Left lung (tissue), 4 donors: ENCODE measurements at regions not wholly inside any gene's neighbourhood (a gene's known extent, or its start where the extent isn't known, plus 50 kb on each side); places are given as distances from the start of the nearest gene placed in this dataset.

Experiments used
- ATAC-seq: fragments of 200-7000 bp; cut with Tn5 transposase; one replicate; pipeline ENCODE4 v1.9.1; 2020; ENCODE audit warnings: moderate library complexity
- DNase-seq, 4 donors: peaks; one replicate each; pipeline ENCODE4 v3.0.0-alpha.2; 2013 to 2020
- H3K27ac ChIP-seq, 2 donors: fragments of 200-600 bp; sonication (generic) in 1 of 2; one replicate each; pipeline versions ENCODE4 v1.5.0 to v1.8.0; 2020 to 2021
- H3K27me3 ChIP-seq, 2 donors: fragments of 200-600 bp; sonication (generic) in 1 of 2; one replicate each; pipeline versions ENCODE4 v1.5.0 to v1.8.0; 2020 to 2021
- H3K36me3 ChIP-seq, 2 donors: fragments of 200-600 bp; sonication (generic) in 1 of 2; one replicate each; pipeline versions ENCODE4 v1.5.0 to v1.8.0; 2020 to 2021
- H3K4me1 ChIP-seq, 2 donors: fragments of 200-600 bp; one replicate each; pipeline ENCODE4 v1.8.0; 2021
- H3K4me3 ChIP-seq, 2 donors: fragments of 200-600 bp; sonication (generic) in 1 of 2; one replicate each; pipeline versions ENCODE4 v1.5.0 to v1.8.0; 2020 to 2021; ENCODE audit warnings: mild to moderate bottlenecking in 1 of 2
- H3K9me3 ChIP-seq, 2 donors: fragments of 200-600 bp; sonication (generic) in 1 of 2; one replicate each; pipeline versions ENCODE4 v1.5.0 to v1.8.0; 2020 to 2021
- CTCF ChIP-seq, 2 donors: fragments of 200-600 bp; sonication (generic) in 1 of 2; IDR thresholded peaks; one replicate each; pipeline versions ENCODE4 v1.5.0 to v1.8.0; 2021; ENCODE audit warnings: antibody characterized with exemption in 2 of 2
- intact Hi-C, 2 donors: fragments of 100-400 bp; cut with DNase I; formaldehyde crosslinking; loops; one replicate each; pipeline versions ENCODE4 v1.11.2 to v1.14.2; 2022
- donor health status: DM: no; HTN: yes; CAD: no.
- donor health status: DM: no; HTN: no; CAD: no.

- ATAC-seq, result no peak
- H3K4me1 ChIP-seq, result no peaks in the 10 kb centered on the region
- no peak overlapping the region for H3K27ac ChIP-seq
- intact Hi-C loops, result no loop called here
- H3K27me3 ChIP-seq, result no peaks in the 10 kb centered on the region
- DNase-seq, result peak in 2 of 4 donors; percentile 21 to 52
- H3K4me3 ChIP-seq, result no peak overlapping the region
- no peak for TF ChIP-seq CTCF (IDR thresholded peaks at IDR 0.05)
- H3K36me3 ChIP-seq, result no peaks in the 10 kb centered on the region
- H3K9me3 ChIP-seq, result peaks cover 0 to 16% of the 10 kb centered on the region in 2 donors
Measured at GRCh38 chr4:32950866-32951265, 2230.7 kb downstream of the PCDH7 start.

GRCh38 chr4:32958586-32958985 lies 2238.4 kb downstream of the PCDH7 start:
- no peak for TF ChIP-seq CTCF (IDR thresholded peaks at IDR 0.05)
- no peak for DNase-seq
- H3K4me1 ChIP-seq, result no peaks in the 10 kb centered on the region
- no peaks in the 10 kb centered on the region for H3K9me3 ChIP-seq
- intact Hi-C loops, result no loop called here
- ATAC-seq, result no peak
- H3K36me3 ChIP-seq, result no peaks in the 10 kb centered on the region
- H3K27ac ChIP-seq, result no peak overlapping the region
- H3K27me3 ChIP-seq, result no peaks in the 10 kb centered on the region
- H3K4me3 ChIP-seq, result no peak overlapping the region

- intact Hi-C loops, result no loop called here
- H3K4me3 ChIP-seq, result no peak overlapping the region
- H3K36me3 ChIP-seq, result no peaks in the 10 kb centered on the region
- no peak for TF ChIP-seq CTCF (IDR thresholded peaks at IDR 0.05)
- H3K27me3 ChIP-seq, result no peaks in the 10 kb centered on the region
- no peaks in the 10 kb centered on the region for H3K9me3 ChIP-seq
- no peak for ATAC-seq
- H3K4me1 ChIP-seq, result no peaks in the 10 kb centered on the region
- no peak overlapping the region for H3K27ac ChIP-seq
- DNase-seq, result no peak
Measured at GRCh38 chr4:32962100-32962499, 2241.9 kb downstream of the PCDH7 start.

- no peak for TF ChIP-seq CTCF (IDR thresholded peaks at IDR 0.05)
- H3K4me3 ChIP-seq, result no peak overlapping the region
- intact Hi-C loops, result no loop called here
- no peak overlapping the region for H3K27ac ChIP-seq
- H3K9me3 ChIP-seq, result peaks cover 0 to 4% of the 10 kb centered on the region in 2 donors
- DNase-seq (no peak), ATAC-seq (no peak)
- H3K4me1 ChIP-seq, result no peaks in the 10 kb centered on the region
- no peaks in the 10 kb centered on the region for H3K36me3 ChIP-seq
- H3K27me3 ChIP-seq, result no peaks in the 10 kb centered on the region
Measured at GRCh38 chr4:32985256-32985655, 2265.1 kb downstream of the PCDH7 start.

GRCh38 chr4:32986236-32986635 lies 2266.1 kb downstream of the PCDH7 start:
- Histone ChIP-seq H3K4me3 (no peak overlapping the region), H3K36me3 (no peaks in the 10 kb centered on the region), H3K4me1 (no peaks in the 10 kb centered on the region), H3K27me3 (no peaks in the 10 kb centered on the region), H3K27ac (no peak overlapping the region), H3K9me3 (no peaks in the 10 kb centered on the region)
- TF ChIP-seq CTCF (IDR thresholded peaks at IDR 0.05), result no peak
- intact Hi-C loops, result no loop called here
- no peak for DNase-seq
- ATAC-seq, result no peak
